ENCODE measurements at regions not wholly inside any gene's neighbourhood (a gene's known extent, or its start where the extent isn't known, plus 50 kb on each side); places are given as distances from the start of the nearest gene placed in this dataset.
"Not testable (repeated sequence)": the region's sequence is repeated elsewhere in the genome, so short reads cannot be mapped to it uniquely, and the experiment has no call there.

DNA sequence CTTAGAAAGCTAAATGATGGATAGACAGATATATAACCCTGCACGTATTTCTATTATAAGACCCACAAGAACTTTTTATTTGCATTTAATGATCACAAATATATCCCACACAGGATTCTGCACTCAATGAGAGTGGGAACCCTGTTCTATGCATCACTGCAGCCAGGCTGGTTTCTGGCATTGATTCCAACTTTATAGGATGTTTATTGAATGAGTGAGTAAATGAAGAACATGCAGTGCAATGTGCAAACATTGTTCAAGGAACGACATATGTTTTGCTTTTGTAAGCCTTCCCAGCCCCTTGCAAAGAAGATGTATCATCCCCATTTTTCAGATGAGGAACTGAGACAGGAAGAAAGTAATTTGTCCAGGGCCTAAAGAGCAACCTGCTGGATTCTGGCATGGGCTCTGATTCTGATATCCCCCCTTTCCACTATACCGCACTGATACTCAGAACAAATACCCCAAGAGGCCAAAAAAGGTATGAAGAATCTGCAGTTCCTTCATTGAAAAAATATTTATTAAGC lies 246.3 kb downstream of the LACC1 start:
- no peak for DNase-seq (ENCODE audit: low read depth)

DNA sequence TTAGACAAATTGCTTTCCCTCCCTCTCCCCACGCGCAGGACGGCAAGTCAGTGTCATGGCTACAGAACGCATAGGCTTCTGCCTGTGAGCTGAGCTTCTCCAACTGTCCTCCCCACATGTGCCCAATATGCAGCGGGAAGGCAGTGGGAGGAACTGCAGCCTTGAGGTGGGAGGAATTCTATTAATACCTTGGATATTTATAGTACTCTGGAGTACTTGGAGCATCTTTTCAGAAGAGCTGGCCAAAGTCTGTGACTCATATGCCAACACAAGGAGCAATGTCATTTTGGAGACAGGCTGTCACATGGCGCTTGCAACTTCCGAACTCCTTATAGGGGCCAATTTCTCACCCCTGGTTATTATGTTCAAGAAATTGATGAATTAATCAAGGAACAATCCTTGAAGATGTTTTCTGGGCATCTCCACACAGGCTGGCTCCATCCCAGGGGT lies 245.0 kb upstream of the SERP2 start:
- DNase-seq (ENCODE audit: low read depth) = no peak

DNA sequence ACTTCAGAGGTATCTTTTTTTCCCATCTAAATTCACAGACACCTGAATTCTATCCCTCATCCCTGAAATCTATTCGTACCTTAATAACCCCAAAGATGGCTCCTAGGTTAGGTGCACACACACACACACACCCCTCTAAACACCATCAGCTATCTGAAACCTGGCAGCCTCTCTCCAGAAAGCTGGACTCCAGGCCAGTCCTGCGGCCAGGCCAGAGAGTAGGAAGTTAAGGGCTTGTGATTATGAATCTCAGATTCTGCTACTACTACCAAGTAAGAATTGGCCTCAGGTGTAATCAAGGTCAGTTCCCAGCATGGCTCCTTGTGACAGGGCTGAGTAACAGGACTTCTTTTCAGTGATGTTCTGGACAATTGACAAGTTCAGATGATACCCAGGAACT lies 244.2 kb upstream of the SERP2 start:
- DNase-seq (ENCODE audit: low read depth) = no peak

DNA sequence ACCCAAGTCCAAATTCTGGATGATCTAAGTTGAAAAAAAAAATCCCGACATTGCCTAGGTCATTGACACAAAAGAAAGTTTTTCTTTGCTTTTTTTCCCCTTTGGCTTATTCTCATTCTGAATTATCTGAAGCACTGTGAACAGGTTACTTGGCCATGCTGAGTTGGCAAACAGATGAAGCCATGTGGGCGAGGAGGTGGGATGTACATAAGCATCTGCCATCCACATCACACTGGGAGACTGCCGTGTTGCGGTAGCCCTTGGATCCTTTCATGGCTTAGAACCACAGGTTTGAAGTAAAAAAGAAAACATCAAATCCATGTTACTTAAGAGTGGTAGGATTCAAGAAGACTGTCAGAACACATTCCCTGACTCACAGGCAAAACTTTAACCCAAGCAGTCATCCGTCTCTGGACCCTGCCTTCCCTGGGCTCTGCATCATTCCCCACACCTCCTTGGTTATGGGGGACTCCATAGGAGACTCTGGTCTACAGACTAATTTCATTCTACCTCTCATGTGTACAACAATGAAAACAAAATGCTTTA lies 242.5 kb upstream of the SERP2 start:
- DNase-seq (ENCODE audit: low read depth) = no peak

DNA sequence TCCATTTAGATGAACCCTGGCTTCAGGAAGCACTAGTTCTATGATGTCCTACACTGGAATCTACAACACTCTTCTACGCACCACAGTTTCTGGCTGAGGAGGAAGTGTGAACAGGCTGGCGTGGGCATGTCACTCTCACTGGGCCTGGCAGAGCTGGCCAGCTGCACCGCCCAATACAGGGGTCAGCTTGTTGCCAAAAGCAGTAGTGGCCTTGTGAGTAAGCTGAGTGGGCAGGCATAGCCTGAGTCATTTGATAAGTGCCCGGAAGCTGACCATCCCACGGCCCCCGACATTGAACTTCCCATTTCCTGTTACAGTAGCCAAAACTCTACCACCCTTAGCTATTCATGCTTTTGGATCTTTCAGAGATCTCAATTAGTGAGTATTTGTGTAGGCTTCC lies 240.9 kb upstream of the SERP2 start:
- DNase-seq (ENCODE audit: low read depth) = no peak

DNA sequence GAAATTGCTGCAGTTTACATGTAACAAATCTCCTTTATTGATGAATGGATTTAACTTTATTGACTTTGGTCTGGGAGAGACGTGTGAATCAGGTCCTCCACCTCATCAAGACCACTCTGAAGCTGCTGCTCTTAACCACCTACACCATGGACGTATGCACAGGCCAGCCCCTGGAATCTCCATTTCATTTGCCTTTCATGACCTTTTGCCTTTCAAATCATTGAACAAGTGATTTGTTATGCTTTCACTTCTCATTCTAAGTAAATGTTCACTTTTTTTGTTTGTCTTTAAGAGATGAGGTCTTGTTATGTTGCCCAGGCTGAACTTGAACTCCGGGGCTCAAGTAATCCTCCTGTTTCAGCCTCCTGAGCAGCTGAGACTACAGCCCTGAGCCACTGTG lies 240.0 kb upstream of the SERP2 start:
- no peak for DNase-seq (ENCODE audit: low read depth)

DNA sequence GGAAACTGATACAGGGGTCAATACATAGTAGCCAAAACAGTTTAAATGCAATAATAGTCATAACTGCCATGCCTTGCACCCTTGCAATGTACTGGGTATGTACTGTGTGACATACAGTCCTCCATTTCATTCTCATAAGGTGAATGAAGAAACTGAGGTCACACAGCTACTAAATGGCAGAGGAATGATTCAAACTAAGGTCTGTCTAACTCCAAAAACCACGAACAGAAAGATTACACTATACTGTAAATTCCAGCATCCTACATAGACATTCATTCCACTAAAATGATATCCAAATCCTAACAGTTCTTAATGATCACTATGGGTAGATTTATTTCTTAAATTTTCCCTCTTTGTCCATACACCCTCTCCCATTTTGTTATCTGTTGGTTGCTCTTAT lies 238.1 kb upstream of the SERP2 start:
- DNase-seq (ENCODE audit: low read depth) = no peak

DNA sequence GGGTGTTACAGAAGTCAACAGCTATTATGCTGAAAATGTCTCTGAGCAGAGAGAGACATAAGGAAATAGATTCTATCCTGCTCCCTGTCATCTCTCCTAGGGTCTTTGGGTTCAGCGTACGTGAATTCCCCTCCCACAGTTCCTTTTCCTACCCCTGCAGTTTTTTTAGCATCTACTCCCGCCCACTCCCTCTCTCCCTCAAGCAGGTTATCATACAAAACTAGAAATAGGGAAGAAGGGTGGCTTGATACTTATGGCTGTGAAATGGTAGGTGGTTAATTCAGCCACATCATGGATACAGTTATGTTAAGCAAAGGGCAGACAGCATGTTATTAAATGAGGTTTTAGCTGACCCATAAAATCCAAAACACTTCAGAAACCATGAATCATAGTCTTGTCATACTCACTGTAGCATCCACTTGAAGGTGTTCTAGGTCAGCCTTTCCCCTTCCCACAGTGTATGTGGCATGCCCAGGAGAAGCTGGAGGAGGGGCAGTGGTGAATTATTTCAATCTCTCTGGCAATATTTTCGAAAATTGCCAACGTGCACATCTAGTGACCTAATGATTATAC lies 236.8 kb upstream of the SERP2 start:
- DNase-seq (ENCODE audit: low read depth) = no peak

DNA sequence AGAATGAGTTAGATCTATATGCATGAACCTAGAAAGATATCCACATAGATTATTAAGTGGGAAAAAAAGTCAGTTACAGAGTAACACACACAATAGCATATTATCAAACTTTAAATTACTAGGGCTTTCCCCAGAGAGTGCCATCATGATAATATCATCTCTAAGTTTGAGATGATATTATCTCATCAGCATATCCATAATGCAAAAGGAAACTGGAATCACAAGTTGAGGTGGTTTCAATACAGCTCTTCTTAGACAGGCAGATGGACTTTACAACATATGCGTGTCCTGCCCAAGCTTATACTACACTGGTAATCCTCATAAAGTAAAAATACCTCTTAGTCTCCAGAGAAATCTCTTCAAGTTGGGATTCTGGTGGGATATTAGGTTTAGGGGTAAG lies 236.2 kb upstream of the SERP2 start:
- no peak for DNase-seq (ENCODE audit: low read depth)

DNA sequence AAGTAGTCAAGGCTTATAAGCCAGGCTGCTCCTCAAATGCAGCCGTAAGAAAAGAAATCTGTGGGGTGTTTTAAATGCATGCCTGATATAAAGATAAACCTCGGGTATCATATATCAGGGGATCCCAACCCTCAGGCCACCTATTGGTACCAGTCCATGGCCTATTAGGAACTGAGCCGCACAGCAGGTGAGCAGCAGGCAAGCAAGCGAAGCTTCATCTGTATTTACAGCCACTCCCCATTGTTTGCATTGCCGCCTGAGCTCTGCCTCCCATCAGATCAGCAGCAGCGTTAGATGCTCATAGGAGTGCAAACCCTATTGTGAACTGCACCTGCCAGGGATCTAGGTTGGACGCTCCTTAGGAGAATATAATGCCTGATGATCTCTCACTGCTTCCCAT lies 233.5 kb upstream of the SERP2 start:
- no peak for DNase-seq (ENCODE audit: low read depth)

DNA sequence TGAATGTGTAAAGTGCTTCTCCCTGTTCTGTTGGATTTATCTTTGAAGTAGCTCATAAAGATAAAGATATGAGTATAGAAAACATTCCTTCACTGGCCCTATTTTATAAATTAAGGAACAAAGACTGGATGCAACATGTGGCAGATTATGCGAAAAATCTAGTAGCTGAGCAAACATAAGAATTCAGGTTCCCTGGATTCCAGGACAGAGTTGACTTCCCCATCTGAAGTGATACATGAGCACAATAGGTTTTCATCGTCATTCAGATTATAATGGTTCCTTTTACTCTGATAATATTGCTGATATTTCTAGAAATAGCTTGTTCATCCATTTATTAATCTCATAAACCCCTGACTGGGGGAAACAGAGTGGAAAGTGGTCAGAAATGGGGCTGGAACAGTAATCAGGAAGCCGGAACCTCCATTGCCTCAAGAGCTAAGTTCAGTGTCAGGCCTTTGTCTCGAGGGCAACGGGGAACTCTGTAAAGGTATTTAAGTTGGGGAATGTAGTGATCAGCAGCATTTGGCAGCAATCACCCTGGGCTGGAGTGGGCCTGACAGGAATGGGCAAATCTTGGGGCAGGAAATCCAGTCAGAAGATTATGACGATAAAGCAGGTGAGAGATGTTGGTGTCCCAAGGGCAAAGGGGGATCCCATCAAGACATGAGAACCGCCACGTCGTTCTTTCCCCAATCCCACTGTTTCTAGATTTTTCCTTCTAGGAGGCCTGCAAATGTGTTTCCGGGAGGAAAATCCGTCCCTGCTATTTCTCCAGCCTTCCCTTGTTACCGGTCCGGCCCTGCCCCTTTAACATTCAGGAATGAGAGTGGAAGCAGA lies 232.5 kb upstream of the SERP2 start:
- DNase-seq (ENCODE audit: low read depth) = no peak

DNA sequence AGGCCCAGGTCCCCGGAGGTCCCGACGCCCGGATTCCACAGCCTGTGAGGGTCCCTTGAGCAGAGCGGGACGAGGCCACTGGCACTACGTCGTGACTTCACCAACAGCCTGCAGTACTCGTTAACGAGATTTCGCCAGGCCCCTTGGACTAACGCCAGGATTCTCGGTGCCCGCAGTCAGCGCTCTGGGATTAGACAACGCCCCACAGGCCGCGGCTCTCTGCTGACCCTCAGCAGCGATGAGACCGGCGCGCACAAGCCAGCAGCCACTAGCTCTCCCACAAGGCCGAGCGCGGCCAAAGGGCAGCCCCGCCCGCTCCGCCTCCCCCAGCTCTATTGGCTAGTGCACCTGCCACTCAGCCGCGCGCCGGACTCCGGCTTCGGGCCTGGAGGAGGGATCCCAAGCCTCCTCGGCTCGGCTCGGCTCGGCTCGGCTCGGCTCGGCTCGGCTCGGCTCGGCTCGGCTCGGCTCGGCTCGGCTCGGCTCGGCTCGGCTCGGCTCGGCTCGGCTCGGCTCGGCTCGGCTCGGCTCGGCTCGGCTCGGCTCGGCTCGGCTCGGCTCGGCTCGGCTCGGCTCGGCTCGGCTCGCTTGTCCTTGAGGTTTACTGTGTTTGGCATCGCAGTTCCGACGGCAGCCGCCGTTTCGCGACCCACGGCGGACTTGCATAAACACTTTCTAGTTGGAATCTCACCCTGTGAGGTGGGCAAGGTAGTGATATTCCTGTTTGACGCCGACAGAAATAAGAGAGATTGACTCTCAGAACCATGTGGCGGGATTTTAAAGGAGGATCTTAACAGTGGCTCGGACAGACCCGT lies 231.7 kb upstream of the SERP2 start:
- peak; percentile 75 for DNase-seq (ENCODE audit: low read depth)

DNA sequence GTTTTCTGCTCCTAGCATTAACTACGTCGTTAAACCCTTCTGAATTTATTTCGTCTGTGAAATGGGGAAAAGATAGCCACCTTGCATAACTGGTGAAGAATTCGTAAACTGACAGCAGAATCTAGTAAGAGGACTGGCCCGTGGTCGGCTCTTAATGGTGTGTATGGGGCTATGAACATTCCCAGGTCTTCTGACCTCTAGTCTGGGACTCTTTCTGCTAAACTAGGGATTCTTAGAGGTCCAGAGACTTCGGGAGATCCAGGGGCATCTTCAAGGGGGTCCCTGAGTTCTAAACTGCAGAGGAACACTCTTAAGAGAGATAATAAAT lies 231.1 kb upstream of the SERP2 start:
- no peak for DNase-seq (ENCODE audit: low read depth)

DNA sequence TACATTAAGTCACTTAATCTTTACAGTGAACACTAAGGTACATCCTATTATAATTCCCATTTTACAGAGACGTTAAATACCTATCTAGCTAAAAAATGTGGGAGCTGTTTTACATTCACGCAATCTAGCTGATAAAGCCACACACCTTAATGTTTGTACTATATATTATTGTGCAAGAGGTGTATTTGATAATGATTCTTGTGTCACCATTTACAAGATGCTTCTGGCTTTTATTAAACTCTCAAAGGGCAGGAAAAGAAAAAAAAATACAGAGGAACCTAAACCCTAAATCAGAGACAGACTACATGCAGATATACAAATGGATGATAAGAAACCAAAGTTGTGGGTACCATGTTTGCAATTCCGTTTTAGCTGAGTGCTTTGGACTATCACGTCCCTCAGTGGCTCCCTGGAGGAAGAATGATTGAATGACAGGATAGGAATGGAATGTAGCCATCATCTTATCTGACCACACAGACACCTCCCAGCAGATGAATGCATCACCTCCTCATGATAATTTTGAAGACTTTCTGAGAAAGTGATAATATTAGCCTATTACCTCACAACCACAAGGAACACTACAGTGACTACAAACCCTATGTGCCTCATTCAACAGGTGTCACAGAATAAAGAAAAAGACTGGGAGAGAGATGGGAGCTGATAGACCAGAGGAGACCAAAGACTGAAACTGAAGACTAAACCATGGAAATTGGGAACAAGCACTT lies 230.5 kb upstream of the SERP2 start:
- no peak for DNase-seq (ENCODE audit: low read depth)

DNA sequence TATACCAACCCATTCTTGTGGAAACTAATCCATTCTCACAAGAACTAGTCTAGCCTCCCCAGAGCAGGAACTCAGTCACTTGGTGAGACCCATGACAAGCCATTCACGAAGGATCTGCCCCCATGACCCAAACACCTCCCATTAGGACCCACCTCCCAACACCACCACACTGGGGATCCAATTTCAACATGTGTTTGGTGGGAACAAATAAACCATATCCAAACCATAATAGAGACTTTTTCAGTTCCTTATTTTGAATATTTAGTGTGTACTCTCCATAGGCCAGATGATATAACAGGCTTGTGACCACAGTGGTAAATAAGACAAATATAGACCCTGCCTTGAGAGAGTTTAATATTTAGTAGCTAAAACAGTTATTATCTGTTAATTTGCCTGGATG lies 227.5 kb upstream of the SERP2 start:
- DNase-seq (ENCODE audit: low read depth) = no peak

DNA sequence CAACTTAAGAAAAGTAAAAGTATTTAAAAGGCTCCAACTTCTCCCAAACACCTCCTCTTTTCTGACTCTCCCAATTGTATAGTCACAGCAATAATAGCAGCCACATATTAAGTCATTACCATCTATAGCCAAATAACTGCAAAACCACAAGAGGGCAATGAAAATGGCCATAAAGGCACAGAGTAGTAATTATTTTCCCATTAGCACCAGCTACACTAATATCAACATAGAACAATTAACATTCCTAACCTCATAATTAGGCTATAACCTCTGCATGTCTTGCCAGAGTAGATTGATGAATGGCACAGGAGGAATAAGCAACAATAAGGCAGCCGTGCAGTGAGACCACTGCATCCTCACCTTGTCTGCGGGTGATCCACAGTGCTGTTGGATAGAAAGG lies 226.4 kb upstream of the SERP2 start:
- no peak for DNase-seq (ENCODE audit: low read depth)

DNA sequence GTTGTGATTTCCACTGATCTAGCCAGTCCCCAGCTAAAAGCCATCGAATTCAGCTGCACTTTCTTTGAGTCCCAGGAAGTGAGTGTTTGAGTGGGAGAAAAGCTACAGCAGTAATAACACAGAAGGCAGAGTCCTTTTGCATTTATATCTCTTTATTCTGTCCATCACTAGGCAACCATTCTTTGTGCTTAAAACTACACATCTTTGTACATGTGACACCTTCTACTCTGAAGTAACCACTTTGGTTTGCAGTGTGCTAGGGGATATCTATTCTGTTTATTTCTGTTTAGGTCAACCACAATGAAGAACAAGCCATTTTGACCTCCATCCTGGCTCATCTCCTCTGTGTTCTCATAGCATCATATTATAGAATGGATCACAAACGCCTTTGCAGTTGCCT lies 226.0 kb upstream of the SERP2 start:
- DNase-seq (ENCODE audit: low read depth) = no peak

DNA sequence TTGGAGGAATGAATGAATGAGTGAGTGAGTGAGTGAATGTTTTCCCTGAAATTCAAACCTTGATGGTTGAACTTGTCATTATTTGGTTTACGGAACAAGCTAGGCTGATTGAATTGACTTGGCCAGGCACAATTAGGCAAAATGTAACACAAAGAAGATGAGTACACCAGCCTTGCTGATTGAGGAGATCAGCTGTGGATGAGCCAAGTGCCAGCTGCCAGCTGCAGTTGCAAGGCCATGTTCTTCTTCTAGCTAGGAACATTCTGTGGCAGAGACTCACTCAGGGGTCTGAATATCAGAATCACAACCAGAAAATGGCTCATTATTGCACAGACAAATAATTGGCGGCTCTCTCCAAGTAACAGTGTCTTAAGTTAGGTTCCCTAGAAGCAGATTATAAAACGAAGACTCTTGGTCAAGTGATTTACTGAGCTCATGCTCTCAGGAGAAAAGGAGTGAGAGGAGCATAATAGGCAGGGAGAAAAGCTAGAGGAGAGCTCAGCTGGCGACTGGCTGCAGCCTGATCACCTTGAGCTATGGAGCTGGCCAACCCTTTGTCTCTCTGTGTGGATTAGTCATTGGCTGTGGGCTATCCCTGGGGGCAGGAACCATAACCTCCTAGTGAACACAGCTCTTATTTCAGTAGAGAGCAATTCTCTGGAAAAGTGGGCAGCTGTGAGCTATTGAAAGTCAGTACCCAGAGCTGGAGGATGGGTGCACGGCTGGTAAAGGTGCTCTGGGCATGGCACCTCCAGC lies 225.3 kb upstream of the SERP2 start:
- no peak for DNase-seq (ENCODE audit: low read depth)

DNA sequence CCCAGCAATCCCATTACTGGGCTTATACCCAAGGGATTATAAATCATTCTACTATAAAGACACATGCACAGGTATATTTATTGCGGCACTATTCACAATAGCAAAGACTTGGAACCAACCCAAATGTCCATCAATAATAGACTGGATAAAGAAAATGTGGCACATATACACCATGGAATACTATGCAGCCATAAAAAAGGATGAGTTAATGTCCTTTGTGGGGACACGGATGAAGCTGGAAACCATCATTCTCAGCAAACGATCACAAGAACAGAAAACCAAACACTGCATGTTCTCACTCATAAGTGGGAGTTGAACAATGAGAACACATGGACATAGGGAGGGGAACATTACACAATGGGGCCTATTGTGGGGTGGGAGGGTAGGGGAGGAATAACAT lies 224.4 kb upstream of the SERP2 start:
- not testable (repeated sequence) for DNase-seq (ENCODE audit: low read depth)

DNA sequence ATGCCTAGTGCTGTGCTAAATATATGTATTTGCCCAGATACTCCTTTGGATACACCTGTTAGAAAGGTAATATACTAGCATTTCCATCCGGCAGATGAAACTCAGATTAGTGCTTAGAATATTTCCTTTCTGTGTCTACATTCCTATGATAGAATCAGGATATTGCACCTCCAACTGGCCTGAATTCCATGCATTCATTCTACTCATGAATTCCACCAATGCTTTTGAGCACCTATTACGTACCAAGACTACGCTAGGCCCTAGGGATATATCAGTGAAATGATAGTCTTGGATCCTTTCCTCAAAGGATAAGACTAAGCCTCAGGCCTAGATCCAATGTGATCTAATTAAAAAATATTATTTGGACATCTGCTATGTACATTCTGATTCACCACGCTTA lies 223.8 kb upstream of the SERP2 start:
- DNase-seq (ENCODE audit: low read depth) = no peak

DNA sequence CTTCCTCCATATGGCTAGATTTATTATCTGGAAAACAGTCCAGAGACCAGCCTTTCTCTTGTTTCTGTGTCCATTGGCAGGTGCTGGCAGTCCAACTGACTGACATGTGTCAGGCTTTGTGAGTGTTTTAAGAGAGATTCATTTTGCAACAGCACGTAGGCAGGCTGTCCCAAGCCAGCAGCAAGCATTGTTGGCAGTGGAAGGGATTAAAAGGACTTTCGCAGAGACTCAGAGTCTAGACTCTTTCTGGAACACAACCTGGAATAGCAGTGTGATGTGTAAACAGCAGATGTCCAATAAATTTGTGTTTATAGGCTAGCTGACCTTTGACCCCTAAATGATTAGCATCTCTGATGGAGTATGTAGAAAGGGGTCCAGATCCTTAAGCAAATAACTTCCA lies 222.2 kb upstream of the SERP2 start:
- no peak for DNase-seq (ENCODE audit: low read depth)
